SIG-M5 (cell line): ENCODE measurements at regions not wholly inside any gene's neighbourhood (a gene's known extent, or its start where the extent isn't known, plus 50 kb on each side); places are given as distances from the start of the nearest gene placed in this dataset.

Experiments used
- DNase-seq: peaks from one replicate; lab custom pipeline; 2025; lab: John Stamatoyannopoulos, UW

GRCh38 chr11:115767047-115767802, 263.0 kb upstream of the CADM1 start:
- DNase-seq, result no peak

DNA sequence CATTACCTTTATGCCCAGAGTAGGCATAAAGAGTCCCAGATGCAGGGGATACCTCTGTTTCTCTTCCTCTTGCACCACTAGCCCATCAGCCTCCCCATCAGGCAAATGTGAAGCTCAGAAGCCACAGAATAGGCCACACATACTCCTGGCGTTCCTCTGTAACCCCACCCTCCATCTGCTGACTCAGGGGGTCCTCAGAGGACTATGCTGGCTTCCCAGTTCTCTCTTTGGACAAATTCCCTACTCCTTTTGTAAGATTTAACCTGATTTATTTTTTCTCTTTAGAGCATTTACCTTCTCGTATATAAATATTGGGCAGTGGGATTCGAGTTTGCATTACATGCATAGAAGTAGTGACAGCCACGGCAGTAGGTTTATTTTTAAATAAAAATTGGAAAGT, 262.3 kb upstream of the CADM1 start:
- DNase-seq, result no peak

DNA sequence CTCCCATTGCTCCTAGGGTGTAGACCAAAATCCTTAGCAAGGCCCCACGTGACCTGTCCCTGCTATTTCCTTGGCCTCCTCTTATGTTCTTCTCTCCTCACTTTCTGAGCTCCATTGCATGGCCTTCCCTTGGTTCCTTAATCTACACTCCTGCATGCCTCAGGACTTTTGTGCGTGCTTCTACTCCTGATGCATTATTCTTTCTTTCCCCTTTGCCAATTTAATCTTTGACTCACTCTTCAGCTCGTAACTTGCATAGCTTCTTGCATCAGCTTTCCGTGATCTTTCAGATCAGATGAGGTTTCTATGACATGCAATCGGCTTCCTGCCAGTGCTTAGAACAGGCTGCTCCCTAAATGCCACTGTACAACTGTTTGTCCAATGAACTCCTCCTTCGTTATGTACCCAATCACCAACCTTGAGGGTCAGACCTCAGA, 261.6 kb upstream of the CADM1 start:
- no peak for DNase-seq

- DNase-seq, result no peak
These were observed 260.0 kb upstream of the CADM1 start for GRCh38 chr11:115764176-115764575.

GRCh38 chr11:115761817-115762216, 257.6 kb upstream of the CADM1 start:
- no peak for DNase-seq

DNA sequence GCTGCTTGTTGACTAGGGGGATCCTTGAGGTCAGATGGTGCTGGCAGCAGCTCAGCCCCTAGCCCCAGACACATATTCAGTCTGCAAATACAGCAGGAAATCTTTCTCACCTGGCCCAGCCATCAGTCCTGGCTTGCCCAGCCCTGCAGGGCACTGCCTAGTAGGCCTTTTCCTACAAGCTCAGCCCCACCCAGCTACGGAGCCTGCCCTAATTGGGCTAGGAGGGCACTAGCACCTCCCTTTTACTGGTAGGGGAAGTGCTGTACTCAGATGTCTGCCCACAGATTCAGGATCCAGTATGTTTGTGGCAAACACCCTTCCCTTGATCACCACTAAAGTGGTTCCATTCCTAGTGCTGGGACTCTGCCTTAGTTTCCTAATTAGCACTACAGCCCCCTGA, 257.1 kb upstream of the CADM1 start:
- DNase-seq, result no peak

GRCh38 chr11:115760461-115761320, 256.5 kb upstream of the CADM1 start:
- DNase-seq, result no peak

DNA sequence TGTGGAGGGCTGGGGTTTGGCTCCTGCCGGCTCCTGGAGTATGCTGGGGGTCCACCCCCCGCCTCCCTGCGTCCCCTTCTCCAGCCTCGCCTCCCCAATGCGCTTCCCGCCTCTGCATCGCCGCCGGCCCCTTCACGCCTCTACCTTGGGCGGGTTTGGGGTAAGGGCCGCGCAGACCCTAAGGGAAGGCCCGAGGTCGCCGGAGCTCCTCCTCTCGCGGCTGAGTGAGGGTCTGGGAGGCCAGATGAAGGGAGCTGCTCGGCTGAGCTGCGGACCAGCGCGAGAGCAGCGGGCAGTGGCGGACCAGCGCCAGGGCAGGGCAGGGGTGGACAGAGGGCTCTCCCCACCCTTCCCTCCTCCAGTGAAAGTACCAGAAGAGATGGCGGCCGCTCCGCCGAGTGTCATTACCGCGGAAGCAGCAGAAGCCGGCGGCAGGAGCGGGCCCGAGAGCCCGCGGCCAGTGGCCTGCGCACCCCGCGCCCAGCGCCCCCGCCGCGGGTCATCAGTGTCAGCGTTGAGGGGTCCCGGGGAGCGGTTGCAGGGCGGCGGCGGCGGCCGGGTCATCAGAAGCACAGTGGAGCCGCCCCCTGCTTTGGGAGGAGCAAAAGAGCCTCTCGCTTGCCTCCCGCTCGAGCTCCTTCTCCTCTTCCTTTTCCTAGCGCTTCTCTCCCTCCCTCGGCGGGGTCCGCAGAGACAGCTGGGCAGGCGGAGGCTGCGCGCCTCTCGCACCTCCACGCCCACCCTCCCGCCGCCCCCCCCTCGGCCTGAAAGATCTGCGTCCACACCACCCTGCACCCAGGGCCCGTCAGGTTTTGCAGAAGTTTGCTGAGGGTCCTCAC, 255.6 kb upstream of the CADM1 start:
- DNase-seq, result no peak

DNA sequence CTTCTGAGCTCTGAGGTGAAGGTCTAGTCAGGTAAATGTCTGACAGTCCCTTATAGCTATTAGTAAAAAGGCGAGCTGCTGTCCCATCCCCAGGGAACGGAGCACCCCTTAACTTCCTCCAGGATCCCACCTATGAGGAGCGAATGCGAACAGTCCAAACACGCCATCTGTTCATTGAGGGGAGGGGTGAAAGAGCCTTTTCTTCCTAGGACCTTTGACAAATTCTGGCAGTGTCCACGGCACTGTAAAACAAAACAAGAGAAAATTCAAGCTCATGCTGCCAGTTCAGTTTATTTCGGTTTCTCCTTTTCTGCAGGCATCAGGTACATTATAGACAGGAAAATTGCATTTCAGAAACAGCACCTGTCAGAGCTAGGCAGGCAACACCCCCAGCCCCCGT, 253.8 kb upstream of the CADM1 start:
- no peak for DNase-seq

DNA sequence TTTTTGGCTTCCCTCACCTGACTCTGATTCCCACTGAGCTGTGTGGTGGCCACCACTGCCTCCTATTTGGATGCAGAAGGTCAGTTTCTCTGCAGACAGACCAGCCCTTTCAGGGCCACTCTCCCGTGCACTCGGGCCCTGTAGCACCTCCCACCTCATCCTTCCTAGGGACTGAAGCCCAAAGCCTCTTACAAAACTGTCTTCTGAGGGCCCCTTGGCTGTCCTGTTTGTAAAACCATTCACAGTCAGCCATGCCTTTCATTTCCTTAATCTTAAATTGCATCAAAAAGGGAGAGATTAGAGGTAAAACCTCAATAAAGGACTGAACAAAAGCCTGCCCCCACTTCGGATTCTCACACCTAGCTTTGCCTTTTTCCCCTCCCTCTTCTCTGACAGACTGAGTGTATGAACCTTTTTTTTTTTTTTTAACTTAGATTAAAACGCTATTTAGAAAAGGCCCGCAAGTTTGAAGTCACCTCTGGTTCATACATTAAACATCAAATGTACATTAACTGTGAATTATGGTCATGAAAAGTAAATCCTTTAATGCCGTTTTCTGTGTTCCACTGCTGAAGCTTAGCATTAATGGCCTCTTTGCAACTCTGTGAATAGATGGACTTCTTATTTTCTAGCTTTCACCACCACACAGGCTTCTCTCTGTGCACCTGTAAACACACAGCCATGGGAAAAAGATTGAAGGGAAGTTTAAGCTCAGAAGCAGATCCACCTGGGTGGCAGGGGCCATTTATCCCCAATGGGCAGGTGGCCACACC, 247.2 kb upstream of the CADM1 start:
- no peak for DNase-seq

GRCh38 chr11:115745610-115746512, 241.6 kb upstream of the CADM1 start:
- DNase-seq, result no peak

DNA sequence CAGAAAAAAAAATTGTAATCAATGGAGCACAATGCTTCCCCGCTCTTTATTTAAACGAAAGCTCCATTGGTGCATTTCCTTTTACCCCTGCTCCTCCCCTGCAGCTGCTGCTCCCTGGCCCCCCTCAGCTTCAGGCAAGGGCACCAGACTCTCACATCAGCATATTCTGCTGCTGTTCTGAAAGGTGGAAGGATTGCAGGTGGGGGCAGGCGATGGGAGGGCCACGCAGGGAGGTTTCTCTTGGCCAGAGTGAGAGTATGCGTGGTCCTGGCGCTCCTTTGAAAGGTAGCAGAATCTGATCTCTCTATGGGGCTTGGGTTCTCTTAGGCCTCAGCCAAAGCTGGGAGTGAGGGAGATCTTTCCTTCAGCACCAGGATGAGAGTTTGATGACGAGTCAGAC, 240.9 kb upstream of the CADM1 start:
- DNase-seq, result no peak

GRCh38 chr11:115743719-115744118, 239.5 kb upstream of the CADM1 start:
- DNase-seq, result no peak

- no peak for DNase-seq
These were observed 237.3 kb upstream of the CADM1 start for GRCh38 chr11:115741376-115742107.

DNA sequence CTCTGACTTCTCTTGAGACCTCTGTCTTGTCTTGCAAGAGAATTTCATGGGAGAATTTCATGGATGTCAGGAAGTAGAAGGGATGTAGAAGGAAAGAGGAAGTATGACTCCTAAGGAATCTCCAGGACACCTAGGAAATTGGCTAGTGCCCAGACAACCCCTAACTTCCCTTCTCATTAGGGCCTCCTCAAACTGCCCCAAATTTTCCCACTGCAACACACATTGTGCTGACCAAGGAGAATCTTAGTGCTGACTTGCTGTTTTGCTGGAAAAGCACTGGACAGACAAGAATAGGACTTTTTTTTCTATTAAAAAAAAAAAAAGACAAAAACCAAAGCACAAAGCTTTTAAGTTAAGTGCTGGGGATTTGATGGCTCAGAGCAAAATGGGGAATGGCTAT, 236.1 kb upstream of the CADM1 start:
- no peak for DNase-seq

DNA sequence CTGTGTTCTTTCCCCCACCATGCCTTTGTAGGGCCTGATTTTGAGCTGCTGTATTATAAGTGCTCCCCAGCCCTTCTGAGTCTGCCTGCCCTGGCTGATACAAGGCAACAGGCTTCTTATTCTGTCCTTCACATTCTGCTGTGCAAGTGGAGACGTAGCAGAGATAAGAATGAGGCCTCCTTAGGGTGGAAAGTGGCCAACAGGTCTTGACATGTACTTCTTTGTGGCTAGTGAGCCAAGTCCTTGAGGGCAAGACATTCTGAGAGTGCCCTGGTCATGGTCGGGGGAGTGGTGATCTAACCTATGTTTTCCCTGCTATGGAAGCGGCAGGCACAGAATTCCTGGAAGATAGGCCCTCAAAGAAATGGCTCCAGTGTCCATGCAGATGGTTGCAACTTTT, 235.7 kb upstream of the CADM1 start:
- no peak for DNase-seq

DNA sequence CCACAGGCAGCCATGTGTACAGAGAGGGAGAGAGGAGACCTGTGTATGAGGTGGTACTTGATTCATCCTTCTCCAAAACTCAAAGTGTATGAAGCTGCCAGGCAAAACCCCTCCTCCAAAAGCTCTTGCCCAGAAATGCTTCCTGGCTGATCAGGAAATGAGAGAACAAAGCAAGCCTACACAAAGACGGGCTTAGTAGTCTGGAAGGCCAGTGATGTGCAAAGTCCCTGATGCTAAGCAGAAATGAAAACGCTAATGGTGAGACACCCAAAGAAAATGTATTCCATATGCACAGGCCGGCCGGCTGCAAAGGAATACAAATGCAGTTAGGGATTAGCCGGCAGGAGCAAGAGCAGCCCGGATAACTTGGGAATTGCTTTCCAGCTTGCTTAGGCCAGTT, 234.9 kb upstream of the CADM1 start:
- DNase-seq, result no peak

- no peak for DNase-seq
These were observed 233.7 kb upstream of the CADM1 start for GRCh38 chr11:115737875-115738274.

DNA sequence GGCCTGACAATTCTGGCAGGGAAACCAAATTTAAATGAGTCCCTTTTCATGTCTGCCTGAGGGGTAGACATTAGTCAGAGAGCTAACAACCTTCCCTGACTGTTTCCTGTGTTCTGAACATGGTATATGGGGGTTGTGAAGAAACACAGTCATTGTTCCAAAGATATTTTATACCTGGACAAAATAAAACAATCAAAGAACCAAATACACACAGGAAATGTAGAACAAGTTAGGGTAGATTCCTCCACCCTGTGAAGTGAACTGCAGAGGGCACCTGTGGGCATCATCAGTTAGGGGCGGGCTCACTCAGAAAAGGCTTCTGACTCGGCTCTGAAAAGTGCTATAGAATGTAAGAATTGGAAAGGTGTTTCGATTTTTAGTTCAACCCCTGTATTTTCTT, 231.9 kb upstream of the CADM1 start:
- no peak for DNase-seq

DNA sequence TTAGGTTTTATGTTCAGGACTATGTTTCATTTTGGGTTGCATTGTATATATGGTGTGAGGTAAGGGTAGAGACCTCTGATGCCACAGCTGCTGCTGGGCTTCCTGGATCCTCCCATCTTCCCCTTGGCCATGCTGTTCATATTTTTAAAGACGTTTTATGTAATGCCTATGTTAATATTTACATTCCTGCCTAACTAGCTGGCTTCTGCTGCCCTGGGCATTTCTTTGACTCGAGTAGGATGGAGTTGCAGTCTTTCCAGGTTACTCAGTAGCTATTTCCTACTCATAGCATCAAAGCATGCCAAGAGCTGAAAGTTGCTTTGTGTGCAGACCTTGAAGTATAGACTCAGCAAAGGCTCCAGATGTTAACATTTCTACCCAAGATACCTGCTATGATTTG, 220.5 kb upstream of the CADM1 start:
- DNase-seq, result no peak
